Spleen (tissue), 11 donors: ENCODE measurements at regions not wholly inside any gene's neighbourhood (a gene's known extent, or its start where the extent isn't known, plus 50 kb on each side); places are given as distances from the start of the nearest gene placed in this dataset.

Source experiments
- DNase-seq: peaks from one replicate; pipeline ENCODE4 v3.0.0-alpha.2; 2020
- H3K27ac ChIP-seq, 8 donors: fragments of 200-600 bp; sonication (generic) in 7 of 8; 1 replicate in 4 of 8; 2 replicates in 4 of 8; pipeline versions ENCODE4 v1.5.0 to v1.8.0; 2016 to 2021; ENCODE audit warnings: inconsistent platforms in 4 of 8, mild to moderate bottlenecking in 4 of 8, moderate library complexity in 1 of 8
- H3K27me3 ChIP-seq, 7 donors: fragments of 200-600 bp; sonication (generic) in 6 of 7; replicated peaks in 1 of 7; 1 replicate in 4 of 7; 2 replicates in 3 of 7; pipeline versions ENCODE4 v1.5.0 to v1.8.0; 2016 to 2021; ENCODE audit warnings: inconsistent platforms in 3 of 7, mild to moderate bottlenecking in 1 of 7
- H3K36me3 ChIP-seq, 6 donors: fragments of 200-600 bp; sonication (generic) in 5 of 6; 1 replicate in 4 of 6; 2 replicates in 2 of 6; pipeline versions ENCODE4 v1.5.0 to v1.8.0; 2016 to 2021; ENCODE audit warnings: inconsistent platforms in 2 of 6
- H3K4me1 ChIP-seq, 6 donors: fragments of 200-600 bp; sonication (generic) in 5 of 6; 1 replicate in 3 of 6; 2 replicates in 3 of 6; pipeline versions ENCODE4 v1.5.0 to v1.8.0; 2016 to 2021; ENCODE audit warnings: inconsistent platforms in 3 of 6
- H3K4me3 ChIP-seq, 8 donors: fragments of 200-600 bp; sonication (generic) in 7 of 8; 1 replicate in 4 of 8; 2 replicates in 4 of 8; pipeline versions ENCODE4 v1.5.0 to v1.8.0; 2016 to 2021; ENCODE audit warnings: inconsistent platforms in 4 of 8, mild to moderate bottlenecking in 4 of 8, moderate library complexity in 2 of 8
- H3K9me3 ChIP-seq, 8 donors: fragments of 200-600 bp; sonication (generic) in 7 of 8; 1 replicate in 4 of 8; 2 replicates in 4 of 8; pipeline versions ENCODE4 v1.5.0 to v1.8.0; 2016 to 2021; ENCODE audit warnings: inconsistent platforms in 4 of 8
- CTCF ChIP-seq, 11 experiments: fragments of 200-600 bp in 7 of 11; fragments of 450-650 bp in 4 of 11; sonication (generic) in 4 of 11; IDR thresholded peaks in 8 of 11; conservative IDR thresholded peaks in 3 of 11; 1 replicate in 7 of 11; 2 replicates in 4 of 11; pipeline versions ENCODE4 v1.4.0 to v1.8.0; 2016 to 2021; ENCODE audit warnings: antibody characterized with exemption in 11 of 11, inconsistent platforms in 4 of 11, mild to moderate bottlenecking in 1 of 11
- POLR2A ChIP-seq, 3 donors: fragments of 450-650 bp; IDR thresholded peaks; one replicate each; pipeline ENCODE4 v1.5.1; 2017; ENCODE audit warnings: antibody characterized with exemption in 3 of 3, mild to moderate bottlenecking in 1 of 3
- POLR2AphosphoS5 ChIP-seq, 3 donors: sonication (generic); formaldehyde crosslinking; IDR thresholded peaks; one replicate each; pipeline ENCODE4 v1.5.1; 2017; ENCODE audit warnings: antibody characterized with exemption in 3 of 3
- WGBS, 5 donors: extraction: QIAGEN DNeasy Blood & Tissue Kit in 3 of 5; methylation state at CpG; one replicate each; pipeline versions ENCODE4 v1.1.5 to v1.1.7; 2013 to 2018; 5-methylcytosine and 5-hydroxymethylcytosine counted together
- intact Hi-C: fragments of 100-400 bp; cut with DNase I; formaldehyde crosslinking; loops from one replicate; pipeline ENCODE4 v1.15.0; 2023; ENCODE audit warnings: low total_unique reads
- donor health status: healthy with polysubstance abuse.
- donor health status: DM: no; HTN: no; CAD: no; lungs with moderate emphysema.
- donor health status: DM: no; HTN: no; CAD: no.
- donor health status: Bipolar disorder and iron deficiency.
- donor health status: healthy.
- donor health status: DM: no; HTN: no; CAD: no.
- donor health status: DM: yes; HTN: yes; CAD: no.

DNA sequence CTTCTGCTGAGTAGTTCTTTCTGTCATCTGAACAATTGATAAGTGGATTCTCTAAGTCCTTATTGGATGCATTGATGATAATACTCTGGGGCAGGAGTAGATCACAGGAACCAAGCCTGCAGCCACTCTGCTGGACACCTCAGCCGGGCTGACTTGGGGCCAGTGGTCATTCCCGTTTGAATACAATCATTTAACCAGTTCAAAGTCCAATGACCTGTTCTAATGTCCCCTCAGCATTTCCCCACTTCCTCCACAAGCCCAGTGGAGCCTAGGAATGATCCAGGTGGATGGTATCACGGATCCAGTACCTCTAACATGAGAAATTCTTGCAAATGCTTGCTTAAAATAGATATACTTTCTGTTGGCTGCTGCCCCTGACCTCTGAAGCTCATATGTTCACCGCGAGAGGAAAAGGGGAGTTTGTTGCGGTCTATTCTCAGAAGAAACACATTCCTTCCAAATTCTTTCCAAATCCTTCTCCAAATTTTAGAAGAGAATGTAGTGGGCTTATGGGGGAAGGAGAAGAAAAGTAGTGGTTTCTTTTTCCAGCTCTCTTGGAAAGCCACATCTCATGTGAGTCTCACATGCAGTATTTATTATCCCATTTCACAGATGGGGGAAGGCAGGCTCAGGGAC is 170.9 kb downstream of the INHBB start:
- no peak overlapping the region for H3K27ac ChIP-seq
- H3K36me3 ChIP-seq, result no peaks in the 10 kb centered on the region
- WGBS, 5 donors, result 71 to 77% (median 75%) methylated on average over 6 of the region's 6 CpGs
- H3K9me3 ChIP-seq, result no peaks in the 10 kb centered on the region
- H3K4me3 ChIP-seq, result no peak overlapping the region
- peaks cover 0 to 83% (median 8%) of the 10 kb centered on the region in 7 donors for H3K27me3 ChIP-seq
- TF ChIP-seq CTCF (IDR thresholded peaks at IDR 0.05 in 8 of 11, conservative IDR thresholded peaks at IDR 0.05 in 3 of 11), result no peak
- TF ChIP-seq POLR2A (IDR thresholded peaks at IDR 0.05), result no peak
- no peak for TF ChIP-seq POLR2AphosphoS5 (IDR thresholded peaks at IDR 0.05)
- H3K4me1 ChIP-seq, result no peaks in the 10 kb centered on the region
- intact Hi-C loops, result no loop called here
- DNase-seq, result no peak

DNA sequence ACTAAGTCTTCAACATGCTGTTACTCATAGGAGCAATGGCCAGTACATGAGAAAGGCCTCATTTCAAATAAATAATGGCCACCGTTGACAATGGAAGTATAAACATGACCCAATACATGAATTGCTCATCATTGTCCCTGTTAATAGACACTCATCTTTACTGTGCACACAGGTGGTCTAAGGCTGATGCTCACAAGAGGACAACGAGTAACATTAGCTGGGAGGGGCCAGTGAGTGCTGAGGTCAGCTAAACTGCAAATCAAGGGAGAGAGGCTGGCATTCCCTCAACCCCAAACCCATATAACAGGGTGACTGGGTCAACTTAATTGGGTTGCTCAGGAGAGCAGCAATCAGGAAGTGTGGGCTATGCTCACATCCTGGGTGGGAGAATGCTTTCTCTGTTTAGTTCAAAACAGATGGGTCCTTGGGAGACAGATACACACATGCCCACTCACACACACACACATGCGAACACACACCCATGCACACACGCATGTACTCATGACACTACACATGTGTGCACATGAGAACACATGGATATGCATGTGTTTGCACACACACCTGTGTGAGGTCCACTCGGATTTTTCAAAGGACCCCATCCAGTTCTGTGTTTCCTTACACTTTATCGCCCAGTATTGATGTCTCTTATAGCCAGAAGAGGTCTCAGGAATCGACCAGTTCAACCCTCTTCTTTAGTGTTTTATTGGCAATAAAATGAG is 172.0 kb downstream of the INHBB start:
- no peak for TF ChIP-seq CTCF (IDR thresholded peaks at IDR 0.05 in 8 of 11, conservative IDR thresholded peaks at IDR 0.05 in 3 of 11)
- TF ChIP-seq POLR2AphosphoS5 (IDR thresholded peaks at IDR 0.05), result no peak
- no peak for TF ChIP-seq POLR2A (IDR thresholded peaks at IDR 0.05)
- Histone ChIP-seq H3K36me3 (no peaks in the 10 kb centered on the region), H3K27ac (no peak overlapping the region), H3K27me3 (peaks cover 0 to 86% (median 16%) of the 10 kb centered on the region in 7 donors), H3K4me1 (no peaks in the 10 kb centered on the region), H3K9me3 (no peaks in the 10 kb centered on the region), H3K4me3 (no peak overlapping the region)
- DNase-seq, result no peak
- 81 to 87% (median 86%) methylated on average over 7 of the region's 7 CpGs for WGBS, 5 donors
- intact Hi-C loops, result no loop called here

DNA sequence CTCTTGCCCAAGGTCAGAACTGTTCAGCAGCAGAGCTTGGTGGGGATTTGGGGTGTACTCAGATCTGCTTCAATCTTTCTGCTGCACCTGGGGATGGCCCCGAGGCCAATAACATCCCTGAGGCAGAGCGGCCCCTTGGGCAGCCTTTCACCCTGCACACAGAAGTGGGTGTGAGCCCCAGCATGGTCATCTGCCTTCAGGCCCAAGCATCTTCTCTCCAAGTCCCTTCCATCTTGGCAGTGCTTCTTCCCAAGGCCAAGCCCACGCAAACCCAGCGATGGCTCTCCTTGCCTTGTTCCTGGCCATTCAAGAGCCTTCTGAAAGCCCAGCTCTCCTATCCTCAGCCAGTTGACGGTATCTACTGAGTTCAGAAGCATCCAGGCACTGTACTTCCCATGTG is 172.9 kb downstream of the INHBB start:
- no peak overlapping the region for H3K4me3 ChIP-seq
- intact Hi-C loops, result no loop called here
- TF ChIP-seq POLR2AphosphoS5 (IDR thresholded peaks at IDR 0.05) (no peak), POLR2A (IDR thresholded peaks at IDR 0.05) (no peak), CTCF (IDR thresholded peaks at IDR 0.05 in 8 of 11, conservative IDR thresholded peaks at IDR 0.05 in 3 of 11) (no peak)
- no peak overlapping the region for H3K27ac ChIP-seq
- H3K4me1 ChIP-seq, result no peaks in the 10 kb centered on the region
- no peak for DNase-seq
- WGBS, 5 donors, result 85 to 97% (median 93%) methylated on average over 5 of the region's 5 CpGs
- no peaks in the 10 kb centered on the region for H3K9me3 ChIP-seq
- H3K27me3 ChIP-seq, result peaks cover 0 to 89% (median 16%) of the 10 kb centered on the region in 7 donors
- no peaks in the 10 kb centered on the region for H3K36me3 ChIP-seq

DNA sequence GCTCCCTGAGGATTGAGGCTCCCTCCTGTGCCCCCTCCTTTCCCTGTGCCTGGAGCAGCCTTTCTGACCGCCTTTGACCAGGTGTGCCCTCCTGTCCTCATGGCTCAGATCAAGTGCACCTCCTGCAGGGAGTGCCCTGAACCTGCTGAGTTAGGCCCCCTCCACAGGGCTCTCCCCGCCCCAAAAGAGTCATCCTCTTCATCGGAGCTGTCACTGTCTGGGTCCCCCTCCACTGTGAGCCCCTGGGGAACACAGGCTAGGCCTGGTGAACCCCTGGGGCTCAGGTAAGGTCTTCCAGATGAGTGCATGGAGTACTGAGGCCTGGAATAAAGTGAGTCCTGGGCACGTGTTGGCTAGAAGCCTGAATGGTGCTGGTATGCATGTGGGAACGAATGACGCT is 173.5 kb downstream of the INHBB start:
- 89 to 98% (median 91%) methylated on average over 5 to 6 of the region's 6 CpGs for WGBS, 5 donors
- intact Hi-C loops, result no loop called here
- Histone ChIP-seq H3K4me3 (no peak overlapping the region), H3K27ac (no peak overlapping the region), H3K27me3 (peaks cover 0 to 83% (median 16%) of the 10 kb centered on the region in 7 donors), H3K4me1 (no peaks in the 10 kb centered on the region), H3K36me3 (no peaks in the 10 kb centered on the region), H3K9me3 (no peaks in the 10 kb centered on the region)
- TF ChIP-seq POLR2A (IDR thresholded peaks at IDR 0.05) (no peak), POLR2AphosphoS5 (IDR thresholded peaks at IDR 0.05) (no peak), CTCF (IDR thresholded peaks at IDR 0.05 in 8 of 11, conservative IDR thresholded peaks at IDR 0.05 in 3 of 11) (no peak)
- no peak for DNase-seq
